Ishikawa (cell line): ENCODE measurements at regions not wholly inside any gene's neighbourhood (a gene's known extent, or its start where the extent isn't known, plus 50 kb on each side); places are given as distances from the start of the nearest gene placed in this dataset.

ENCODE experiments used
- TAF1 ChIP-seq: IDR thresholded peaks from 2 replicates; pipeline ENCODE4 v1.6.1; 2012; ENCODE audit warnings: low read depth, mild to moderate bottlenecking
- YY1 ChIP-seq: IDR thresholded peaks from 2 replicates; pipeline ENCODE4 v1.6.1; 2012; ENCODE audit warnings: low read depth

DNA sequence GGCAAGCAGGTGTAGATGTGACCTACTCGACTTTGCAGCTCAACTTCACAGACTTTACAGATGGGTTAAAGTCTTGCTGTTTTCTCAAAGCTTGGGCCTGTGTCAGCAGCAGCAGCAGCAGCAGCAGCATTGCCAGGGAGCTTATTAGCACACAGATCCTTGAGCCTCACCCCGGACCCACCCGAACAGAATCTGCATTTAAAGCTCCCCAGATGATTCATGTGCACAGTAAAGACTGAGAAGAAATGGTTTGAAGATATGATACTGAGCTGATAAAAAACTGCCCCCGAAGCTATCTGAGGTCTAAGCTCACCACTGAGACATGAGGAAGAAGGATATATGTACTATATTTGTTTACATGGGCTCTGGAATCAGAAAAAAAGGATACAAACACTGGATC lies 231.7 kb downstream of the ARPP21 start:
- TF ChIP-seq YY1 (no peak), TAF1 (no peak)
